Aorta (tissue), 5 donors: ENCODE measurements at regions not wholly inside any gene's neighbourhood (a gene's known extent, or its start where the extent isn't known, plus 50 kb on each side); places are given as distances from the start of the nearest gene placed in this dataset.
"Not testable (repeated sequence)": the region's sequence is repeated elsewhere in the genome, so short reads cannot be mapped to it uniquely, and the experiment has no call there.

Experiments used
- ATAC-seq: fragments of 200-7000 bp; cut with Tn5 transposase; one replicate; pipeline ENCODE4 v1.9.1; 2022; ENCODE audit warnings: moderate library complexity; ENCODE audit not compliant: low FRiP score
- DNase-seq, 2 donors: peaks; one replicate each; pipeline ENCODE4 v3.0.0-alpha.2; 2020
- H3K27ac ChIP-seq, 2 donors: one replicate each; pipeline ENCODE4 v1.5.1; 2013; ENCODE audit warnings: low read length in 2 of 2, mild to moderate bottlenecking in 2 of 2, moderate library complexity in 2 of 2, control low read depth in 1 of 2, inconsistent platforms in 1 of 2, low read depth in 1 of 2
- H3K27me3 ChIP-seq, 2 donors: one replicate each; pipeline ENCODE4 v1.6.1; 2013; ENCODE audit warnings: control low read depth in 1 of 2, low read length in 1 of 2, mild to moderate bottlenecking in 1 of 2, moderate library complexity in 1 of 2; ENCODE audit not compliant: insufficient read depth in 2 of 2, control insufficient read depth in 1 of 2
- H3K36me3 ChIP-seq, 2 donors: one replicate each; pipeline ENCODE4 v1.6.1; 2013; ENCODE audit warnings: control low read depth in 1 of 2, low read length in 1 of 2, mild to moderate bottlenecking in 1 of 2; ENCODE audit not compliant: insufficient read depth in 2 of 2, control insufficient read depth in 1 of 2
- H3K4me1 ChIP-seq, 2 donors: one replicate each; pipeline ENCODE4 v1.6.1; 2013; ENCODE audit warnings: low read length in 2 of 2, control low read depth in 1 of 2, mild to moderate bottlenecking in 1 of 2, moderate library complexity in 1 of 2; ENCODE audit not compliant: insufficient read depth in 2 of 2, control insufficient read depth in 1 of 2
- H3K4me3 ChIP-seq, 2 donors: one replicate each; pipeline ENCODE4 v1.5.1; 2013; ENCODE audit warnings: low read length in 2 of 2, control low read depth in 1 of 2, mild to moderate bottlenecking in 1 of 2
- H3K9me3 ChIP-seq: one replicate; pipeline ENCODE4 v1.6.1; 2013; ENCODE audit warnings: mild to moderate bottlenecking, low read length; ENCODE audit not compliant: control insufficient read depth
- WGBS, 2 donors: extraction: QIAGEN DNeasy Blood & Tissue Kit; methylation state at CpG; one replicate each; pipeline ENCODE4 v1.1.7; 2013; 5-methylcytosine and 5-hydroxymethylcytosine counted together
- intact Hi-C, 2 donors: fragments of 100-400 bp; cut with DNase I; formaldehyde crosslinking; loops; one replicate each; pipeline versions ENCODE4 v1.14.2 to v1.15.0; 2022
- donor health status: healthy with polysubstance abuse.
- donor health status: Bipolar disorder and iron deficiency.
- donor health status: DM: no; HTN: no; CAD: no.
- donor health status: DM: no; HTN: no; CAD: no.
- donor health status: DM: yes; HTN: yes; CAD: no.

GRCh38 chr11:50170115-50170514 lies 137.4 kb downstream of the OR4C45 start:
- no peaks in the 10 kb centered on the region for H3K36me3 ChIP-seq
- H3K4me3 ChIP-seq, result no peak overlapping the region
- 83 to 90% methylated on average over 17 of the region's 17 CpGs for WGBS, 2 donors
- H3K27ac ChIP-seq, result no peak overlapping the region
- no peaks in the 10 kb centered on the region for H3K4me1 ChIP-seq
- no peaks in the 10 kb centered on the region for H3K9me3 ChIP-seq
- H3K27me3 ChIP-seq, result no peaks in the 10 kb centered on the region
- intact Hi-C loops, result no loop called here
- DNase-seq (no peak), ATAC-seq (no peak)

GRCh38 chr11:50174189-50174588 lies 141.5 kb downstream of the OR4C45 start:
- H3K4me3 ChIP-seq, result no peak overlapping the region
- no peaks in the 10 kb centered on the region for H3K27me3 ChIP-seq
- ATAC-seq (no peak), DNase-seq (no peak)
- H3K4me1 ChIP-seq, result no peaks in the 10 kb centered on the region
- no peak overlapping the region for H3K27ac ChIP-seq
- intact Hi-C loops, result no loop called here
- H3K9me3 ChIP-seq, result no peaks in the 10 kb centered on the region
- no peaks in the 10 kb centered on the region for H3K36me3 ChIP-seq

- no peaks in the 10 kb centered on the region for H3K4me1 ChIP-seq
- no peak overlapping the region for H3K27ac ChIP-seq
- H3K9me3 ChIP-seq, result no peaks in the 10 kb centered on the region
- intact Hi-C loops, result no loop called here
- no peaks in the 10 kb centered on the region for H3K36me3 ChIP-seq
- WGBS, 2 donors, result 54 to 74% methylated on average over 1 of the region's 1 CpG
- ATAC-seq (no peak), DNase-seq (no peak)
- no peaks in the 10 kb centered on the region for H3K27me3 ChIP-seq
- no peak overlapping the region for H3K4me3 ChIP-seq
Observed at GRCh38 chr11:50174975-50175374, 142.3 kb downstream of the OR4C45 start.

GRCh38 chr11:50178737-50179136 lies 146.1 kb downstream of the OR4C45 start:
- intact Hi-C loops, result no loop called here
- Histone ChIP-seq H3K4me1 (no peaks in the 10 kb centered on the region), H3K4me3 (no peak overlapping the region), H3K27ac (no peak overlapping the region), H3K36me3 (no peaks in the 10 kb centered on the region), H3K9me3 (no peaks in the 10 kb centered on the region), H3K27me3 (no peaks in the 10 kb centered on the region)
- no peak for DNase-seq
- no peak for ATAC-seq

- DNase-seq, result no peak
- WGBS, 2 donors, result 68 to 72% methylated on average over 2 of the region's 2 CpGs
- no peak for ATAC-seq
- H3K27me3 ChIP-seq, result no peaks in the 10 kb centered on the region
- no peaks in the 10 kb centered on the region for H3K36me3 ChIP-seq
- H3K27ac ChIP-seq, result no peak overlapping the region
- H3K4me3 ChIP-seq, result no peak overlapping the region
- H3K4me1 ChIP-seq, result no peaks in the 10 kb centered on the region
- intact Hi-C loops, result no loop called here
- H3K9me3 ChIP-seq, result no peaks in the 10 kb centered on the region
Observed at GRCh38 chr11:50181334-50181733, 148.7 kb downstream of the OR4C45 start.

GRCh38 chr11:50182486-50182885 lies 149.8 kb downstream of the OR4C45 start:
- no peak for DNase-seq
- Histone ChIP-seq H3K9me3 (no peaks in the 10 kb centered on the region), H3K27me3 (no peaks in the 10 kb centered on the region), H3K4me3 (no peak overlapping the region), H3K4me1 (no peaks in the 10 kb centered on the region), H3K27ac (no peak overlapping the region), H3K36me3 (no peaks in the 10 kb centered on the region)
- ATAC-seq, result no peak
- WGBS, 2 donors, result 82 to 88% methylated on average over 2 of the region's 2 CpGs
- intact Hi-C loops, result no loop called here

- ATAC-seq, intact Hi-C loops, DNase-seq, H3K27ac ChIP-seq, H3K4me3 ChIP-seq, H3K36me3 ChIP-seq, H3K4me1 ChIP-seq, H3K27me3 ChIP-seq, H3K9me3 ChIP-seq: not testable (repeated sequence)
- 91% methylated on average over 16 to 19 of the region's 19 CpGs for WGBS, 2 donors
Observed at GRCh38 chr11:50183170-50183569, 150.5 kb downstream of the OR4C45 start.

GRCh38 chr11:50186146-50186545 lies 153.5 kb downstream of the OR4C45 start:
- ATAC-seq, result no peak
- Histone ChIP-seq H3K9me3 (no peaks in the 10 kb centered on the region), H3K4me3 (no peak overlapping the region), H3K27ac (no peak overlapping the region), H3K36me3 (no peaks in the 10 kb centered on the region), H3K27me3 (no peaks in the 10 kb centered on the region), H3K4me1 (no peaks in the 10 kb centered on the region)
- intact Hi-C loops, result no loop called here
- WGBS, 2 donors, result 76 to 77% methylated on average over 1 of the region's 1 CpG
- no peak for DNase-seq

- H3K36me3 ChIP-seq, result no peaks in the 10 kb centered on the region
- ATAC-seq, result no peak
- no peaks in the 10 kb centered on the region for H3K9me3 ChIP-seq
- H3K27me3 ChIP-seq, result no peaks in the 10 kb centered on the region
- no peak overlapping the region for H3K4me3 ChIP-seq
- intact Hi-C loops, result no loop called here
- WGBS, 2 donors, result 18 to 28% methylated on average over 1 of the region's 1 CpG
- DNase-seq, result no peak
- H3K4me1 ChIP-seq, result no peaks in the 10 kb centered on the region
- no peak overlapping the region for H3K27ac ChIP-seq
Observed at GRCh38 chr11:50187220-50187619, 154.5 kb downstream of the OR4C45 start.
